AG04449 (cell line): ENCODE measurements at regions not wholly inside any gene's neighbourhood (a gene's known extent, or its start where the extent isn't known, plus 50 kb on each side); places are given as distances from the start of the nearest gene placed in this dataset.
A peak's percentile ranks its signal among the peaks of the same experiment; 100 is the strongest.

Experiments used
- CTCF ChIA-PET: fragments of 350-600 bp; formaldehyde crosslinking; extraction: SDS; loops from one replicate; lab custom pipeline; 2021; ENCODE audit warnings: antibody characterized with exemption; lab: Yijun Ruan, JAX
- POLR2A ChIA-PET: fragments of 400-600, 350-600 bp; formaldehyde crosslinking; extraction: SDS; loops from one replicate; lab custom pipeline; 2020; ENCODE audit warnings: antibody characterized with exemption, inconsistent platforms; lab: Yijun Ruan, JAX
- DNase-seq: peaks from one replicate; pipeline ENCODE4 v3.0.0-alpha.2; 2010; ENCODE audit warnings: low read depth, low spot score
- H3K4me3 ChIP-seq: 2 replicates; pipeline ENCODE4 v1.5.1; 2011; ENCODE audit warnings: low read depth, mild to moderate bottlenecking, control low read depth, low read length
- TF ChIP-seq, protein P1 (sequence below): IDR thresholded peaks from one replicate; pipeline ENCODE4 v1.5.1; 2011; ENCODE audit warnings: mild to moderate bottlenecking, moderate library complexity, low read length, control low read depth, inconsistent platforms; ENCODE audit not compliant: insufficient read depth; ENCODE audit errors: missing control alignments

DNA sequence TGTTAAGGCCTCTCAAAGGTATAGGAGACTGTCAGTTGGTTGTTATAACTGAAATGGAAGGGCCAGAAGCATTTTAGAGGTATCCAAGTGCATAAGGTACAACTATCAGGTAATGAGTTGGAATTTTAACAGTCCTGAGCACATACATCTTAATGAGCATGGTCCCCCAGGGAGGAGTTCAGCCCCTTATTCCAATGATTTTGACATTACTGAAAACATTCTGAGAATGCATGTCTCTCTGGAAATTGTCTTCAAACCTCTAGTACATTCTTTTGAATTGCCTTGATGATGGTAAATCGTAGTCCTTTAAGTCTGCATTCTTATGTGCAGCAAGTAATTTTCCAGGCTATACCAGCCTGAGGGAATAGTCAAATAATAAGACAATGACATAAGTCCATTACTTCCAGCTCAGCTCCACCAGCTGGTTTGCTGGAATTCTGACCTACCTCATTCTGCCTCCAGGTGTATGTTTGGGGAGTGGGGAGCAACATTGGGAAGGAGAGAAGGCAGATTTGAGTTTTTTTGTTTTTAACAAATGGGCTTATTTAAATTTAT is 239.2 kb downstream of the MSRB3 start:
- ChIA-PET POLR2A (no interaction called here), CTCF (interaction anchor here (1.4 kb wide), 1 partner anchor 9 kb away, joined by 4 read pairs; no protein-coding TSS in a partner anchor)
- no peak for DNase-seq

DNA sequence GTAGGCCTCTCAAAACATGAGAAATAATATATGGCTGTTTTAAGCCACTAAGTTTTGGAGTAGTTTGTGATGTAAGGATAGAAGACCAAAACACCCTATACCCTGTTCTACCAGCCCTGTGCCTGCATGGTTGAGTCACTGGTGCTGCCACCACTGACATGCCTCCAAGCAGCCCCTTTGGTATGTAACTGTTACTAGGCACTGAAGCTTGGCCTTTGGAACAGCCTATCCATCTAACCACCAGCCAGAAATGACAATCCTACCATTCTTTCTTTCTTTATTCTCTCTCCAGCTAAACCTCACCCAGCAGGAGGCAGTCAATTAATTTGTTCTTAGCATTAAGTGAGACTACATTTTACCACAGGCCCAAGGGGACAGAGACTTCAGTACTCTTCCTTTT is 240.3 kb downstream of the MSRB3 start:
- CTCF ChIA-PET, result interaction anchor here (1.4 kb wide), 1 partner anchor 8 kb away, joined by 4 read pairs; no protein-coding TSS in a partner anchor
- DNase-seq, result no peak

More for the DNA sequence above, 239.2 kb downstream of the MSRB3 start:
- TF ChIP-seq, protein P1, sequence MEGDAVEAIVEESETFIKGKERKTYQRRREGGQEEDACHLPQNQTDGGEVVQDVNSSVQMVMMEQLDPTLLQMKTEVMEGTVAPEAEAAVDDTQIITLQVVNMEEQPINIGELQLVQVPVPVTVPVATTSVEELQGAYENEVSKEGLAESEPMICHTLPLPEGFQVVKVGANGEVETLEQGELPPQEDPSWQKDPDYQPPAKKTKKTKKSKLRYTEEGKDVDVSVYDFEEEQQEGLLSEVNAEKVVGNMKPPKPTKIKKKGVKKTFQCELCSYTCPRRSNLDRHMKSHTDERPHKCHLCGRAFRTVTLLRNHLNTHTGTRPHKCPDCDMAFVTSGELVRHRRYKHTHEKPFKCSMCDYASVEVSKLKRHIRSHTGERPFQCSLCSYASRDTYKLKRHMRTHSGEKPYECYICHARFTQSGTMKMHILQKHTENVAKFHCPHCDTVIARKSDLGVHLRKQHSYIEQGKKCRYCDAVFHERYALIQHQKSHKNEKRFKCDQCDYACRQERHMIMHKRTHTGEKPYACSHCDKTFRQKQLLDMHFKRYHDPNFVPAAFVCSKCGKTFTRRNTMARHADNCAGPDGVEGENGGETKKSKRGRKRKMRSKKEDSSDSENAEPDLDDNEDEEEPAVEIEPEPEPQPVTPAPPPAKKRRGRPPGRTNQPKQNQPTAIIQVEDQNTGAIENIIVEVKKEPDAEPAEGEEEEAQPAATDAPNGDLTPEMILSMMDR, result no peak
- H3K4me3 ChIP-seq, result no peak overlapping the region

DNA sequence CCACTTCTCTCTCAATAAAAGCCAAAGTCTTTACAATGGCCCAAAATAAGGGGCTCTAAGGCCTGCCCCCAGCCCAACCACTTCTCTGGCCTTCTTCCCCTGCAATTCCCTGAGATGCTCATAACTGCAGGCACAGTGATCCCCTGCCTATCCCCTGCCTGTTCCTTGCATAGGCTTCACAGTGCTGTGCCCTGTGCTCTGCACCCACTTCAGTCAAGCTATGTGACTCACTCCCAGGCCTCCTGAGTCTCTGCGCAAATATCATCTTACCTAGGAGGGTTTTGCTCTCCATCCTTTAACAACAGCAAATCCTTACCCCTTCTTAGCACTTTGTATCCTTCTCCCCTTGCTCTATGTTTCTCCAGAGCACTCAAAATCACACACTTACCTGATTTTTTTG is 242.2 kb downstream of the MSRB3 start:
- TF ChIP-seq, protein P1, result no peak
- POLR2A ChIA-PET, result no interaction called here
- CTCF ChIA-PET, result interaction anchor here (1.1 to 1.6 kb wide), 2 partner anchors 11 to 36 kb away, joined by 3 read pairs; no protein-coding TSS in a partner anchor
- DNase-seq, result no peak
- H3K4me3 ChIP-seq, result no peak overlapping the region

More for the DNA sequence above, 240.3 kb downstream of the MSRB3 start:
- TF ChIP-seq, protein P1, result no peak
- POLR2A ChIA-PET, result no interaction called here
- H3K4me3 ChIP-seq, result no peak overlapping the region

DNA sequence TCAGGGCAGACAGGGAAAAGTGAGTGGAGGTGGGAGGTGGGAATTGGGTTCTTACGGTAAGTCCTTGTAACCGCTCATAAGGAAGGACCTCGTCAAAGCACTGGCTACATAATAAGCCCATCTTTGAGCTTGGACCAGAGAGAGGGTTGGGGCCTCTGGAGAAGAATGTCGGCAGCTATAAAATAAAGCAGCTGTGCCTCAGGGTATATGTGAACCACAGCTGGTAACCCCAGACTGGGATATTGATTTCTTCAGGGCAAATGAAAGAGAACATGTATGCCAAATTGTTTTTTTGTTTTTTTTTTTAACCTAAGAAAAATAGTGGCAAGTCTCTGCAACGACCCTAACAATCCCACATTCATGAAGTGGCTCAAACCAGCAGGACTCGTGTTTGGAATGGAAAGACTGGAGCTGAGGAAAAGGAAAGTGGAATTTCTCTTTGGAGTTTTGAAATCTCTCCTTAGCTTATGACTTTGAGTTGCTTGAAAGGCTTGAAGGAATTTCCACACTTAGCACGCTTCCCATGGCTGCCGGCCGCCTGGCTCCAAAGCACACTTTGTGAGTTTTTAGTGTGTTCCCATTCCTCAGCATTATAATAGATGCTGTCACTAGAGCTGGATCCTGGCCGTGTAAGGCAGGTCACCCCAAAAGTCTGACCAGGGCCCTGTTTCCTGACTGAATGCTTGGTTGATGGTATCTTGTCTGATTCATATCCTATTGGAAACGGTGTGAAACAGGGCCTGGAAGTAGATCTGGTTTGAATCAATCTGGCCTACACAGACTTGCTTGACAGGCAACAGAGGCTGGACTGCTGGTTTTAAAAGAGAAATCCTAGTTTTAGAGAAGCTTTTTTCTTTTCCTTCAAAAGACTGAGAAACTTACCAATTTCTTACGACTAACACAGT is 244.7 kb downstream of the MSRB3 start:
- CTCF ChIA-PET, result no interaction called here
- POLR2A ChIA-PET, result interaction anchor here (0.9 kb wide), 1 partner anchor 345 kb away, joined by 3 read pairs; no protein-coding TSS in a partner anchor
- no peak for DNase-seq
- TF ChIP-seq, protein P1, result no peak
- no peak overlapping the region for H3K4me3 ChIP-seq

DNA sequence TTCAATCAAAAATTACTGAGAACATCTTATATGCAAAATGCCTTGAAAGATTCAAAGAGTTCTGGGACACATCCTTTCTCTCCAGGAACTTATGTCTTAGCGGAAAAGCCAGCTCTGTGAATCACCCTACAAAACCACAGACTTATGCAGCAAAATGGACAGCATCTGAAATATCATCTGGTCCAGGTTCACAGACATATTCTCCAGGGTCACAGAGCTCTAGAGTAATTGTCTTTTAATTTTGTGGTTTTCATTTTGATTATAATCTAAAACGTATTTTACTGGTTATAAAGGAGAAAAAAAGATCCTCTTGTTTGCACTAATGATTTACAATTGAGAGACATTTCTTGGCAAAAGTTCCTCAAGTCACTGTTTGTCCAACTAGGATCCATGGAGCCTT is 246.2 kb downstream of the MSRB3 start:
- ChIA-PET POLR2A (interaction anchor here (0.7 to 2.3 kb wide), 3 partner anchors 10 to 78 kb away, joined by 3 to 23 read pairs (median 6); no protein-coding TSS in a partner anchor), CTCF (no interaction called here)
- no peak overlapping the region for H3K4me3 ChIP-seq
- DNase-seq, result peak; percentile 59
- TF ChIP-seq, protein P1, result no peak

DNA sequence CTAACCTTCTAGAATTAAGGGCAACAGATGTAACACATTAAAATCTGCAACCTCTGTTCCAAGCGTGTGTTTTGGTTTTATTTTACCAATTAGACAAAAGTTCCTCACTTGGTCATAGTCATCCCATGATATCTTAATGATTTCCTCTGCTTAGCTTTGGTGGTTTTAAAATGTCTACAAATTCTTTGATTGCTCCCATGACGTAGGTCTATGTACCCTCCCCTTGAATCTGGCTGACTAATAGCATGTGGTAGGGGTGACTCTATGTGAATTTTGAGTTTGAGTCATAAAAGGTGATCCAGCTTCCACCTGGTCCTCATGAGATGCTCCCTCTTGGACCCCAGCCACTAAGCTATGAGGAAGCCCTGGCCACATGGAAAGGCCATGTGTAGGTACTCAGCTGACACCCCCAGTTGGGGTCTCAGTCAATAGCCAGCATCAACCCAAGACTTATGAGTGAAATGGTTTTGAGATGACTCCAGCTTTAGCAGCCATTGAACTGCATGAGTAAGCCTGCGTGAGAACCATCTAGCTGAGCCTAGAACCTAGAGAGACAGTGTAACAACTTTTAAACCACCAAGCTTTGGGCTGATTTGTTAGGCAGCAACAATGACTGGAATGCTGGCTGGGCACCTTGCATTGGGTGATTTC is 247.1 kb downstream of the MSRB3 start:
- peak; percentile 61 for DNase-seq
- POLR2A ChIA-PET, result interaction anchor here (0.9 to 2.3 kb wide), 6 partner anchors 11 to 519 kb away, joined by 3 to 23 read pairs (median 6); no protein-coding TSS in a partner anchor
- CTCF ChIA-PET, result interaction anchor here (1.1 to 1.2 kb wide), 2 partner anchors 77 to 189 kb away, joined by 3 to 4 read pairs; no protein-coding TSS in a partner anchor
- no peak overlapping the region for H3K4me3 ChIP-seq
- TF ChIP-seq, protein P1, result no peak
